ENCODE measurements at regions not wholly inside any gene's neighbourhood (a gene's known extent, or its start where the extent isn't known, plus 50 kb on each side); places are given as distances from the start of the nearest gene placed in this dataset.
"Not testable (repeated sequence)": the region's sequence is repeated elsewhere in the genome, so short reads cannot be mapped to it uniquely, and the experiment has no call there.

DNA sequence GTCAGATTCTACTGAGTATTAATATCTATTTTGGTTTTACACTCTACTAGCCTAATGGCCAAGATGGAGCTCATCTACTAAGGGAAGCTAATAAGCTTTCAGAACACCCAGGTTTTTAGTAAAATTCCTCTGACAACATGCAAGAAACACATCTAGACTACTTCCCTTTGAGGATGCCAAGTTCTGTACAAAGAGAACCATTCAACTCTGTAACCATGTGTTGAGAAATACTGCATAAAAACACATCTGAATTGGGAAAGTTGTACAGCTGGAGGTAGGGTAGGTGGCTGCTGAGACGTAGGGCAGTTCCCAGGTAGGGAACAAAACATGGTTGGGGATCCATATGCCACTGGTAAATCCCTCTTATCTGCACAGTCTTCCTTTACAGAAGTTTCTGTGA is 66.2 kb downstream of the SC5D start:
- no peak overlapping the region for H3K4me3 ChIP-seq (ENCODE audit: low read length)
- no peak overlapping the region for H3K9ac ChIP-seq (ENCODE audit: low read length)
- no peak overlapping the region for H3K27ac ChIP-seq (ENCODE audit: low read depth, low read length)

DNA sequence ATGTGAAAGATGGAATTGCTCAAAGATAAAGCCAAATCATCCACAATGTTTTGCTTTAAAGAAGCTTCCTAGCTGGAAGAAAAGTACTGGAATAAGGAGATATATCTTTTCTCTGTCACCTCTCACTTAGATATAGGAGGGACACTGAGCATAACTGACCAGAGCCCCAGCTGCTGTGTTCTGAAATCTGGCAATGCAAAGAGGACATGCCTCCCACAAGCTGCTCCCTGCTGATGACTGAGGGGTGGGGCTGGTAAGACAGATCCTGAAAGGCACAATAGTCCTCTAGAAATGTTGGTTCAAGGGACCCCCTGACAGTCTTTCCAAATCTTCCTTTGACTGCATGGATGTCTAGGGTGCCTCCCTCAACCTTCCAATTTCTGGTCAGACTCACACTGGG is 67.0 kb downstream of the SC5D start:
- no peaks in the 10 kb centered on the region for H3K4me1 ChIP-seq (ENCODE audit: control insufficient read depth, insufficient read depth, low read length)
- no peak overlapping the region for H3K27ac ChIP-seq (ENCODE audit: low read depth, low read length)
- H3K27me3 ChIP-seq (ENCODE audit: control insufficient read depth, insufficient read depth, low read length), result no peaks in the 10 kb centered on the region
- no peaks in the 10 kb centered on the region for H3K36me3 ChIP-seq (ENCODE audit: control insufficient read depth, insufficient read depth, low read length)
- H3K9ac ChIP-seq (ENCODE audit: low read length), result no peak overlapping the region
- no peak overlapping the region for H3K4me3 ChIP-seq (ENCODE audit: low read length)

More for the DNA sequence above, 66.2 kb downstream of the SC5D start:
- Histone ChIP-seq H3K4me1 (ENCODE audit: control insufficient read depth, insufficient read depth, low read length) (no peaks in the 10 kb centered on the region), H3K36me3 (ENCODE audit: control insufficient read depth, insufficient read depth, low read length) (no peaks in the 10 kb centered on the region), H3K27me3 (ENCODE audit: control insufficient read depth, insufficient read depth, low read length) (no peaks in the 10 kb centered on the region)

DNA sequence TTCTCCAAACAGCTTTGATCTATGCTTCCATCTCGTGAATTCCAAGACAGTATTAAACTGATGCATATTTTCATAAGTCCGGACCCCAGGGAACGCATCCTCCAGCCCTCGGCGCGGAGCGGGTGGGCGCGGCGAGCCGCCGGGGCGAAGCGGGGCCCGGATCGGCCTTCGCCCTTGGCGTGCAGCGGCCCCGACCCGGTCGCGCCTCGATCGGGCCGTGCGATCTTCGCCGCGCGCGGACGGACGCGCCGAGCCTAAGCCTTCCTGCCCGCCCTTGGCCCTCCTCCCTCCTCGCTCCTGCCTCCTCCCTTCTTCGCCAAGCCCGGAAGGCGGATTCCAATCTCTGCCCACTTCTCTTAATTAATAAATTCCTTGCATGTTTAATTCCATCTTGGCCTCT is 70.4 kb downstream of the SC5D start:
- H3K4me1 ChIP-seq (ENCODE audit: control insufficient read depth, insufficient read depth, low read length); H3K9ac ChIP-seq (ENCODE audit: low read length); H3K4me3 ChIP-seq (ENCODE audit: low read length); H3K27ac ChIP-seq (ENCODE audit: low read depth, low read length); H3K27me3 ChIP-seq (ENCODE audit: control insufficient read depth, insufficient read depth, low read length); H3K36me3 ChIP-seq (ENCODE audit: control insufficient read depth, insufficient read depth, low read length): not testable (repeated sequence)

DNA sequence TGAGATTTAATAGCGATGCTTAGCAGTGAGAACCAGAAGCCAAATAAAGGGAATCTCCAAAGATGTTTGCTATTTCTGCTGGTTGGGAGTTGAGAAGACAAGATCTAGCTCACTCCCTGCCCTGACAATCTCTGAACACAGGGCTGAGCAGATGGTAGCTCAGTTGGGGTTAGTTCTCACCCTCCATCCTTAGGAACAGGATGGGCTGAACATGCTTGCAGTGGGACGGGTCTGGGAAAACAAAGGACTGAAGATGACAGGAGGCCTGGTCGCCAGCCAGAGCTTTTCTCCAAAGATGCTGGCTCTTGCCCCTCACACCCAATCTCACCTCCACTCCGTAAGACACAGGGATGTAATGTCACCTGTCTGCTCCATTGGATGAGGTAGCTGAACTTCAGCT is 72.7 kb downstream of the SC5D start:
- no peak overlapping the region for H3K4me3 ChIP-seq (ENCODE audit: low read length)
- no peaks in the 10 kb centered on the region for H3K36me3 ChIP-seq (ENCODE audit: control insufficient read depth, insufficient read depth, low read length)
- no peaks in the 10 kb centered on the region for H3K27me3 ChIP-seq (ENCODE audit: control insufficient read depth, insufficient read depth, low read length)
- no peak overlapping the region for H3K27ac ChIP-seq (ENCODE audit: low read depth, low read length)
- peaks cover 5% of the 10 kb centered on the region for H3K4me1 ChIP-seq (ENCODE audit: control insufficient read depth, insufficient read depth, low read length)
- no peak overlapping the region for H3K9ac ChIP-seq (ENCODE audit: low read length)

DNA sequence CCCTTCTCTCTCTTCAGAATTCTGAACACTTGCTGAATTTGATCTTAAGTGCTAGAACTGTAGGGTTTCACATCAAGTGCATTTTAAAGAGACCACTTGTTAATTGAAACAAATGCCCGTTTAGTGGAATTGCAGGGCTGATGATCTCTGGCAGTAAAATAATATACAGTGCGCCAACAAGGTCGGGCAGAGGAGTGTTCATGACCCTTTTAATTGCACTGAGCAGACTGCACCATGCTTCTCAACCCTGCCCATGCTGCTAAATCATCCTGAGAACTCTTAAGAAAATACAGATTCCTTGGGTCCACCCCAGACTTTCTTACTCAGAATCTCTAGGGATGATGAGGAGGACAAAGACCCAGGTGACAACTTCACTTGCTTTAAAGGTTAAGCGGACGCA is 73.5 kb downstream of the SC5D start:
- Histone ChIP-seq H3K27ac (ENCODE audit: low read depth, low read length) (no peak overlapping the region), H3K36me3 (ENCODE audit: control insufficient read depth, insufficient read depth, low read length) (no peaks in the 10 kb centered on the region), H3K9ac (ENCODE audit: low read length) (no peak overlapping the region), H3K27me3 (ENCODE audit: control insufficient read depth, insufficient read depth, low read length) (no peaks in the 10 kb centered on the region), H3K4me1 (ENCODE audit: control insufficient read depth, insufficient read depth, low read length) (peaks cover 5% of the 10 kb centered on the region), H3K4me3 (ENCODE audit: low read length) (no peak overlapping the region)

DNA sequence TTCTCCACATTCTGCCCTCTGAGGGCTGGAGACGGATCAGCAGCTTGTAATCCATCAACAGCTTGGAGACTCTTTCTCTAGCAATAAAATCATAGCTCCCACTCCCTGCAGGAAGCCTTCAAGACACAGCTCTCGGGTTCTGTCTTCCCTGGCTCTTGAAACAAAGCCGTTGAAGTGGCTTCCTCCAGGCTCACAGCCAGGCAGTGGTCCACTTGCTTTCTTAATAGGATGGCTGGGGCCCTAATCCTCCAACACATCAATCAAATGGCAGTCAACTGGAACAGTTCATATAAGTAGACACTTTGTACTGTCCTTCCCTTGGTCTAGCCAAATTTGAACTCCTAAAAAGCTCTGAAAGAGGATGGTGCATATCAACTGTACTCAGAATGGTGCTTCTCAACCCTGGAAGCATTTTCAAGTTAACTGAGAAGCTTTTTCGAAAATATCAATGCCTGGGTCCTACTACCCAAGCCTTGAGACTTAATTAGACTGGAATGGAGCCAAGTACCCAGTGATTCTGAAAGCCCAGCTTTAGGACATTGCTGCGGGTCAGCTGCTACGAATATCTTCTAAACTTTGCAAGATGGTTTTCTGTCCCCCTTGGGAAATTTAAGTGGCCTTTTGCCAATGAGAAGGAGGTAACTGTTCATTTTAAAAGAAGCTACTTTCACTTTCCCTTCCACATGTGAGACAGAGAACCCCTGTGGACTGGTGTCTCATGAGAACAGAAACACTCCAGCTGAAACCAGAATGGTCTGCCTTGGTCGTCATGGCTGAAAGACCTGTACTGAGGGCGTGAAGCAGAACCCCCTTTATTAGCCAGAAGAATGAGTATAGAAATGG is 74.7 kb downstream of the SC5D start:
- H3K4me3 ChIP-seq (ENCODE audit: low read length), result no peak overlapping the region

DNA sequence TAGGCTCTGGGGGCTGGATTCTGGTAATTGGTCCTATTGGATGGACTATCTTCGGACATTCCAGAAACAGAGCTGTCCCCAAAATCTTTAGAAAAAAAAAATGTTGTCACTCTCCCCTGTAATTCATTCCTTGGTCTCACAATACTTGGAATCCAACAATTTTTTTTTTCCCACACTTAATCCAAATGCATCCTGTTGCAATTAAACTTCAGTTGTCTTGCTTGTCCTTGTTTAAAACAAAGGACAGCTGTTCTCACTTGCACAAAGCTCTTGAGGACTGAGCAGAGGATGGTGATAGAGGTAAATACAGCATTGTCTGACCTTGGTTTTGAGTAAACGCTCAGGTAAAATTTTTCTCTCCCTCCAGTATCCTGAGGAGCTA is 75.3 kb downstream of the SC5D start:
- Histone ChIP-seq H3K4me3 (ENCODE audit: low read length) (no peak overlapping the region), H3K27ac (ENCODE audit: low read depth, low read length) (no peak overlapping the region)

More for the DNA sequence above, 74.7 kb downstream of the SC5D start:
- H3K36me3 ChIP-seq (ENCODE audit: control insufficient read depth, insufficient read depth, low read length), result no peaks in the 10 kb centered on the region
- peaks cover 5% of the 10 kb centered on the region for H3K4me1 ChIP-seq (ENCODE audit: control insufficient read depth, insufficient read depth, low read length)
- H3K9ac ChIP-seq (ENCODE audit: low read length), result no peak overlapping the region
- peak overlapping the region; percentile 40 for H3K27ac ChIP-seq (ENCODE audit: low read depth, low read length)
- no peaks in the 10 kb centered on the region for H3K27me3 ChIP-seq (ENCODE audit: control insufficient read depth, insufficient read depth, low read length)

DNA sequence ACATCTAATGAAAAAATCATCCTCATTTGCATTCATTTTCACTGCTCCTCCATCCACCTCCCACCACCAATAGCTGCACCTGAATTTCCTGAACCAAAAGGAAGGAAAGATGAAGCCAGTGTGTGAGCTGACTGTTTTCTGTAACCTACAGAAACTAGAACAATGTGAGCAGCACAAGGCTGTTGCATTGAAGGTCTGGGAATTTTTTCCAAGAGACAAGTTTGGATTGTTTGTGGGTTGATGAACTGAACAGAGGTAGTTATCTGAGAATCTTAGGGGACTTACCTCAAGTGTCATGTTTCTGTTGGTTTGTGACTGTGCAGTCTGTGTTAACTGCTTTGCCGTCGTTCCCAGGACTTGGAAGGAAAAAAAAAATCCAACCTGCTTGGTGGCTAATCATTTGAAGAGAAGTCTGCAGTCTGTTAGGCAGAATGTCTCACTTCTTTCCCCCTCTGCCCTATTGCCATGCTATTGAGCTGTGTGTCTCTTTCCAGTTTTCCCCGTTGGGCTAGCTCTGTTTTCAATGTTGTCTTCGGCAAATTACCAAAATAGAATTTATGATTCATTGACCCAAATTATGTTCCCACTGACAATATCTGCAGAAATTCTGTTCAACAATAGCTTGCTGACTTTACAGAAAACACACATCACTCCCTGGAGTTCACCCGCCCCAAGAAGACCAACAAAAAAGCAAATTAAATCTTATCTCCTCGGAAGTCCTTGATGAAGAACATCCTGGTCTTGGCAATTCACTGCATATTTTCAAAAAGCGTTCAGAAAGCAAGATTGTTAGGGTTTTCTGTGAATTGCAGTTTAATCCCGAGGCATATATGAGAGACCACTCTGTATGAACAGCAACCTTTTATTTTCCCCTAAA is 76.0 kb downstream of the SC5D start:
- Histone ChIP-seq H3K27ac (ENCODE audit: low read depth, low read length) (no peak overlapping the region), H3K9ac (ENCODE audit: low read length) (no peak overlapping the region), H3K36me3 (ENCODE audit: control insufficient read depth, insufficient read depth, low read length) (no peaks in the 10 kb centered on the region), H3K4me1 (ENCODE audit: control insufficient read depth, insufficient read depth, low read length) (peaks cover 5% of the 10 kb centered on the region), H3K27me3 (ENCODE audit: control insufficient read depth, insufficient read depth, low read length) (no peaks in the 10 kb centered on the region), H3K4me3 (ENCODE audit: low read length) (no peak overlapping the region)

More for the DNA sequence above, 75.3 kb downstream of the SC5D start:
- Histone ChIP-seq H3K4me1 (ENCODE audit: control insufficient read depth, insufficient read depth, low read length) (peaks cover 5% of the 10 kb centered on the region), H3K9ac (ENCODE audit: low read length) (no peak overlapping the region), H3K27me3 (ENCODE audit: control insufficient read depth, insufficient read depth, low read length) (no peaks in the 10 kb centered on the region), H3K36me3 (ENCODE audit: control insufficient read depth, insufficient read depth, low read length) (no peaks in the 10 kb centered on the region)

DNA sequence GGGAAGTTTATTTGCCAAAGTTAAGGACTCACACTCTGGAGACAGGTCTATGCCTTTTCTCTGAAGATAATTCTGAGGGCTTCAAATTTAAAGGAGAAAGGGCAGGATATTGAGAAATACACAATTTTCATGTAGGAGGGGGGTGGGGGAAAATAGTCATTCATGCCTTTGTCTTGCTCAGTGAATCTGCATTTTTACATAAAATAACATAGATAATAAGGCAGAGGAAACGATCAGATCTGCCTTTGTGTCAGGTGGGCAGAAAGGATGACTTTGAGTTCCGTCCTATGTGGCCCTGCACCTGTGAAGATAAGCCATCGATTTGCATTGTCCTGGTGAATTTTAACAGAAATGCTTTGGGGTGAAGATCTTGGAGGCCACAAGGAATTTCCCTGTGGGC is 76.8 kb downstream of the SC5D start:
- no peaks in the 10 kb centered on the region for H3K36me3 ChIP-seq (ENCODE audit: control insufficient read depth, insufficient read depth, low read length)

DNA sequence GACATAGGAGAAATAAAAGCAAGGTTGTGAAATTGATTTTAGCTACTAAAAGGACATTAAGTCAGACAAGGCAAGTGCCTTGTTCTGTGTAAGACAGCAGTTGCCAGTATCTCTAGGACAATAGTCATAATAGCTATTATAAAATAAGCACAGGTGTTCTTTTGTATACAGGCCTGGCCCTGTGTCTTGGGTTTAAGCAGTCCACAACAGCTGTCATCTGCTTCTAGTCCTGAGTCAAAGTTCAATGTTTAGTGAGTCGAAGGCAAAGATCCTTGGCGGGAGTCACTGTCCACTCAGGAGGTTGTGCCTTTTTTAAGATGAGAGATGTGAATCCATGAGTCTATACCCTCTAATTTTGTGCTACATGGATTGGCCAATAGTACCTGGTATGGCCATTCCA is 79.5 kb downstream of the SC5D start:
- Histone ChIP-seq H3K4me1 (ENCODE audit: control insufficient read depth, insufficient read depth, low read length) (peaks cover 4% of the 10 kb centered on the region), H3K27me3 (ENCODE audit: control insufficient read depth, insufficient read depth, low read length) (no peaks in the 10 kb centered on the region), H3K4me3 (ENCODE audit: low read length) (no peak overlapping the region), H3K9ac (ENCODE audit: low read length) (no peak overlapping the region), H3K27ac (ENCODE audit: low read depth, low read length) (no peak overlapping the region), H3K36me3 (ENCODE audit: control insufficient read depth, insufficient read depth, low read length) (no peaks in the 10 kb centered on the region)

More for the DNA sequence above, 76.8 kb downstream of the SC5D start:
- no peak overlapping the region for H3K9ac ChIP-seq (ENCODE audit: low read length)
- H3K27me3 ChIP-seq (ENCODE audit: control insufficient read depth, insufficient read depth, low read length), result no peaks in the 10 kb centered on the region
- no peak overlapping the region for H3K4me3 ChIP-seq (ENCODE audit: low read length)
- peaks cover 5% of the 10 kb centered on the region for H3K4me1 ChIP-seq (ENCODE audit: control insufficient read depth, insufficient read depth, low read length)
- no peak overlapping the region for H3K27ac ChIP-seq (ENCODE audit: low read depth, low read length)

DNA sequence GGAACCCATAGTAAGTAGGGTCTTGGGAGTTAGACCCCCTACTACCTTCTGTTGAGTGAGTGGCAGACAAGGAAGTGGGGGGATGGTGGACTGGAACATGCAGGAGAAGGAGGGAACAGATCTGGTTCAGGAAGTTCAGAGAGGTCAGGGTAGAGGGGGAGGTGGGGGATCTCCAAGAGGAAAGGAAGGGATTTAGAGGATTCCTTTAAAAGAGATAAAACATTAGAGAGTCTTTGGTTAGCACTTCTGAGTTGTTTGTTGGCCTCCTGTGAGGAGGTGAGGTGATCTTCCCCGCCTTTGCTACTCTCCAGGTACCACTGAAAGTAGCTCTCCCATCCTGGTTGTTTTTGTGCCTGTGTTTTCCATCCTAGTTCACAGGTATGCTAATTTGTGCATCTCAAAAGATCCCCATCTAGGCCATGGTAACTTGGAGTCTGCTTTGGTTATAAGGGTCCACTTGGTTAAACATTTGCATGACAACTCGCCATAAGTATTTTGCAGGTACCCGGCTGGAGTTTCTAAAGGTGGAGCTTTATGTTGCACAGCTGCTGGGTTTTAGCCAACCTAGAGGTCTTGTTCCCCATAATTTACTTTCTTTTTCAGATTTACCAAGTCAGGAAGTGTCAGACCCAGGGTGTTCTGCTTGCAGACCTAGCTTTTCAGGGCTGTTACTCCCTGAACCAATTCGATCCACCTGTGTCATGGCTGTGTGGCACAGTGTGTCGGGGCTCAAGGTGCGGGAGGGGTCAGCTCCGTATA is 79.3 kb upstream of the SORL1 start:
- Histone ChIP-seq H3K9ac (ENCODE audit: low read length) (no peak overlapping the region), H3K36me3 (ENCODE audit: control insufficient read depth, insufficient read depth, low read length) (no peaks in the 10 kb centered on the region), H3K27me3 (ENCODE audit: control insufficient read depth, insufficient read depth, low read length) (no peaks in the 10 kb centered on the region), H3K4me1 (ENCODE audit: control insufficient read depth, insufficient read depth, low read length) (peaks cover 2% of the 10 kb centered on the region), H3K27ac (ENCODE audit: low read depth, low read length) (no peak overlapping the region), H3K4me3 (ENCODE audit: low read length) (no peak overlapping the region)

DNA sequence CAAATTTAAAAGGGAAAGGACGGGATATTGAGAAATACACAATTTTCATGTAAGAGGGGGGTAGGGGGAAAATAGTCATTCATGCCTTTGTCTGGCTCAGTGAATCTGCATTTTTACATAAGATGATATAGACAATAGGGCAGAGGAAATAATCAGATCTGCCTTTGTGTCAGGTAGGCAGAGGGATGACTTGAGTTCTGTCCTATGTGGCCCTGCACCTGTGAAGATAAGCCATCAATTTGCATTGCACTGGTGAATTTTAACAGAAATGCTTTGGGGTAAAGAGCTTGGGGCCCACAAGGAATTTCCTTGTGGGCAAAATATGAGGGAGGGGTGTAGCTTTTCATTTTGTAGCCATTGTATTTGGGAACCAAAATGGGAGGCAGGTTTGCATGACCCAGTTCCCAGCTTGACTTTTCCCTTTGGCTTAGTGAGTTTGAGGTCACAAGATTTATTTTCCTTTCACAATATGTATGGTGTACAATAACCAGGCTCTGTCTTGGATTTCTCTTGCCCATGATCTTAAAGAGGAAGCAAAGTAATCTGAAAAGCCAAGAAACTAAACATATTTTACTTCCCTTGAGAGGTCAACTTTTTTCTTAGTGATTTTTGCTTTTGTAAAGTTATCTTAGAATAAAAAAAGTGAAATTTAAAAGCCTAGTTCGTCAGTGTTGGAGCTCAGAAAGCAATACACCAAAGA is 77.7 kb upstream of the SORL1 start:
- Histone ChIP-seq H3K27ac (ENCODE audit: low read depth, low read length) (no peak overlapping the region), H3K4me1 (ENCODE audit: control insufficient read depth, insufficient read depth, low read length) (peaks cover 2% of the 10 kb centered on the region), H3K4me3 (ENCODE audit: low read length) (no peak overlapping the region), H3K27me3 (ENCODE audit: control insufficient read depth, insufficient read depth, low read length) (no peaks in the 10 kb centered on the region), H3K36me3 (ENCODE audit: control insufficient read depth, insufficient read depth, low read length) (no peaks in the 10 kb centered on the region), H3K9ac (ENCODE audit: low read length) (no peak overlapping the region)

All from rectal smooth muscle tissue (tissue), 1 donor.